GM19035 (cell line): ENCODE measurements at regions not wholly inside any gene's neighbourhood (a gene's known extent, or its start where the extent isn't known, plus 50 kb on each side); places are given as distances from the start of the nearest gene placed in this dataset.
"Not testable (repeated sequence)": the region's sequence is repeated elsewhere in the genome, so short reads cannot be mapped to it uniquely, and the experiment has no call there.

ENCODE experiments used
- ATAC-seq: cut with Tn5 transposase; IDR thresholded peaks from one replicate; pipeline ENCODE4 v1.9.1; 2021; ENCODE audit not compliant: unreplicated experiment

DNA sequence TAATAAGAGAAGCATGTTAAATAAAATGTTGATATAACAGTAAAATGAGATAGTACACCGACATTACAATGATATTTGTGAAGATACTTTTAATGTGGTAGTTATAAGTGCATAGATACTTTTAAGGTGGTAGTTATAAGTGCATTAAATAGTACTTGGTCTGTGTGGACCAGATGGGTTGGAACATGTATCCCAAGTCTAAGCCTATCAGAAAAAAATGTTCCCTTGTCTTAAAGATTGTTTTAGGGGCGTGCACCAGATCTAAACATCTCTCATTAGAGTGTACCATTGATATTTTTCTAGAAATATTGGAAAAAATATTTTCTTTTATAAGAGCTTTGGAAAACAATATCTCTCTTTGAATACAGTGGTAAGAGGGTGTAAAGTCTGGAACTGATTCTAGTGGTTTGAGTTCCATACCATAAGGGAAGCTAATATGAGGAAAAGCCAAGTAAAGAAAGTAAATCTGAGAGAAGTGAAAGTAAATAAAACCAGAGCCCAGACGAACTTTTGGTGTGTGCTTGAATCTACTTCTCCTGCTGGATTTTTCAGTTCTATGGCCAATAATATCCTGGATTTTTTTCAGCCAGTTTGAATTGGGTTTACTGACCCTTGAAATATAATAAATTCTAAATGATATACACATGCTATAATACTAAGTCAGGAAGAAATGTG lies 175.3 kb downstream of the MBL2 start:
- ATAC-seq, result no peak

- no peak for ATAC-seq
Measured at GRCh38 chr10:52598936-52599335, 173.6 kb downstream of the MBL2 start.

- ATAC-seq, result no peak
Measured at GRCh38 chr10:52599551-52600200, 172.9 kb downstream of the MBL2 start.

DNA sequence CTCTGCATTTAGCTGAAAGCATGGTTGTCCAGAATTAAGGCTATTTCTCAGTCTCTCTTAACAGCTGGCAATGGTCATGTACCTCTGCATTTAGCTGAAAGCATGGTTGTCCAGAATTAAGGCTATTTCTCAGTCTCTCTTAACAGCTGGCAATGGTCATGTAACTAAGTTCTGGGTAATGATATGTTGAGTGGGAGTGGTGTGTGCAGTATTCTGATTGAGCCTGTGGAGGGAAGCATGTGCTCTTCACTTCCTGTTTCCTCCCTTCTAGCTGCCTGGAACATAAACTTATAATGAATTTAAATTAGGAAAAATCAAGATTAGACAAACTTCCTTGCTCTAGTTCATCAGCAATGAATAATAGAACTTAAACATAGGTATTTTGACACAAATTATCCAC lies 168.5 kb downstream of the MBL2 start:
- ATAC-seq, result not testable (repeated sequence)

DNA sequence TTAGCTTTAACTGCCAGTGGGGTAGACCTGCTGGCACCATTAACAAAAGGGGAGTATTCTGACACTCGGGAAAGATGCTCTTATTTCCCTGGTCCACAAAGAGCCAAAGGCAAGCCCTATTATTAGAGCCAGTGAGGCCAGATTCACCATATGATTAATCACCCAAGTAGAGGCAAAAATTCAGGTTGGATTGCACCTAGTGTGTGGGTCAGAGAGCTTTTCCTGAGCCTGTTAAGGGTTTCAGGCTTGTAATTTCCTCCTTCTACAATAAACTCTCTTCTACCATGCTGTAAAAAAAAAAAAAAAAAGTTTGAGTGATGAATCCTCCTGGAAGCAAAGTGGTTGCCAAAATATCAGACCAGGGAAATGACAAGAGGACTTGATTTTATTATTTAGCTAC lies 163.5 kb downstream of the MBL2 start:
- no peak for ATAC-seq

GRCh38 chr10:52609626-52610240 lies 162.9 kb downstream of the MBL2 start:
- ATAC-seq, result no peak

GRCh38 chr10:52615331-52615730 lies 157.3 kb downstream of the MBL2 start:
- no peak for ATAC-seq

GRCh38 chr10:52615756-52616394 lies 156.7 kb downstream of the MBL2 start:
- ATAC-seq, result no peak

- ATAC-seq, result no peak
Measured at GRCh38 chr10:52616395-52616764, 156.2 kb downstream of the MBL2 start.

DNA sequence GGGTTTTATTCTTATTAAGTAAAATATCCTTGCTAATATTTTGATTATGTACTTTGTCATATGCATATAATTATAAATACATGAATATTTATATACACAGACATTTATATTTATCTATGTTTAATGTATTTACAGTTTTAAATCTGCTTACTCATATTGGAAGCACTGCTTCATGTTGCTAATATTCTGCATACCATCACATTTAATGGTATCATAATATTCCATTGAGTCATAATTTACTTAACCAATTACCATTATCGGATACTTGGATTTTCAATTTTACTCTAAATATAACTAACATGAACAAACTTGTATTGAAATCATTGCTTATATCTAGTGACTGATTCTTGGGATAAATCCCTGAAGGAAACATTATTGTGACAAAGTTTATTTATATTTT lies 155.2 kb downstream of the MBL2 start:
- no peak for ATAC-seq

- ATAC-seq, result no peak
Measured at GRCh38 chr10:52619052-52619451, 153.5 kb downstream of the MBL2 start.

GRCh38 chr10:52621635-52622079 lies 150.9 kb downstream of the MBL2 start:
- ATAC-seq, result no peak

- ATAC-seq, result no peak
Measured at GRCh38 chr10:52623761-52624160, 148.8 kb downstream of the MBL2 start.

- no peak for ATAC-seq
Measured at GRCh38 chr10:52627279-52627678, 145.3 kb downstream of the MBL2 start.

GRCh38 chr10:52631146-52631545 lies 141.4 kb downstream of the MBL2 start:
- ATAC-seq, result no peak

GRCh38 chr10:52631648-52632047 lies 140.9 kb downstream of the MBL2 start:
- no peak for ATAC-seq

GRCh38 chr10:52632591-52632990 lies 140.0 kb downstream of the MBL2 start:
- ATAC-seq, result no peak

DNA sequence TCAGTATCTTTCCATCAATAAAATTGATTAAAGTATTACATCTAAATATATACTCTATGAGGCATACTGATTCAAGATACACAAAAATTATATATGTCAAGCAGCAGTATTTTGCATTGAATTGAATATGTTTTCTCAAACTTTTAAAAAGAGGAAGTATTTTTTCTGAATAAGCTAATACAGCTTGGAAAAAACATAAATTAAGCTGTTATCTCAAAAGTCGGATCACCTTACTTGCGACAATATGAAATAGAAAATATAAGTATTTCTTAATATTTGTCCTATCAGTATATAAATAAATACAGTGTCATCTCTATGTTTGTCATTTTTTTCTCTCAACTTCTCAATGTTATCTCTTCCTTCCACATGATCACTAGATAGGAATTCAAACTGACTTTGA lies 139.3 kb downstream of the MBL2 start:
- ATAC-seq, result no peak

- no peak for ATAC-seq
Measured at GRCh38 chr10:52635651-52636050, 136.9 kb downstream of the MBL2 start.

GRCh38 chr10:52636874-52637273 lies 135.7 kb downstream of the MBL2 start:
- ATAC-seq, result no peak

DNA sequence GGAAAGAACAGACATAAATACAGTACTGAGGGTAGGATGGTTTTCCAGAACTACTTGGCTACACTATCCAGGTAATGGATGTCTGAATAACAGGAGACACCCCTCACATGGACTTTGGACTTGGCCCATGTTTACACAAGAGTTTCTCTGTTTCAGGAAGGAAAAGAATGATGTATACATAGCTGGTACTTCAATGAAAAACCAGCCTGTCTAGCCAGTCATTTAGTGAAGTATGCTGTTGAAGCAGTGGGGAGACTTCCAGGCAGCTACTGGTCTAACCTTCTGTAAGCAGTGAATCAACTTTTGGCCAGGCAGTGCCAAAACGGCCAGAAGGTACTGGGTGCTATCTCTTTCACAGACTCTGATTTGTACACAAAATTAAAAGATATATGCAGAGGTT lies 135.0 kb downstream of the MBL2 start:
- no peak for ATAC-seq

- ATAC-seq, result no peak
Measured at GRCh38 chr10:52639652-52640051, 132.9 kb downstream of the MBL2 start.
